Tibial nerve (tissue), 4 donors: ENCODE measurements at regions not wholly inside any gene's neighbourhood (a gene's known extent, or its start where the extent isn't known, plus 50 kb on each side); places are given as distances from the start of the nearest gene placed in this dataset.

Source experiments
- DNase-seq, 2 donors: peaks; one replicate each; pipeline ENCODE4 v3.0.0-alpha.2; 2019; ENCODE audit warnings: low spot score in 2 of 2
- H3K27ac ChIP-seq, 4 donors: fragments of 200-600 bp; sonication (generic) in 3 of 4; one replicate each; pipeline ENCODE4 v1.5.1; 2017 to 2019; ENCODE audit warnings: mild to moderate bottlenecking in 1 of 4
- H3K27me3 ChIP-seq, 2 donors: fragments of 200-600 bp; sonication (generic) in 1 of 2; one replicate each; pipeline versions ENCODE4 v1.5.1 to v1.6.0; 2017 to 2019
- H3K36me3 ChIP-seq, 3 donors: fragments of 200-600 bp; sonication (generic); one replicate each; pipeline ENCODE4 v1.5.1; 2018 to 2019
- H3K4me1 ChIP-seq, 4 donors: fragments of 200-600 bp; sonication (generic) in 3 of 4; one replicate each; pipeline ENCODE4 v1.5.1; 2017 to 2019
- H3K4me3 ChIP-seq, 4 donors: fragments of 200-600 bp; sonication (generic) in 3 of 4; one replicate each; pipeline ENCODE4 v1.5.1; 2017 to 2019; ENCODE audit warnings: mild to moderate bottlenecking in 1 of 4, moderate library complexity in 1 of 4
- H3K9me3 ChIP-seq, 4 donors: fragments of 200-600 bp; sonication (generic) in 3 of 4; one replicate each; pipeline ENCODE4 v1.5.1; 2017 to 2019
- EP300 ChIP-seq, 2 donors: sonication (generic); formaldehyde crosslinking; IDR thresholded peaks; one replicate each; pipeline ENCODE4 v1.6.1; 2017; ENCODE audit warnings: antibody characterized with exemption in 2 of 2, mild to moderate bottlenecking in 1 of 2
- POLR2A ChIP-seq, 2 donors: fragments of 450-650 bp; IDR thresholded peaks; one replicate each; pipeline ENCODE4 v1.6.1; 2017; ENCODE audit warnings: antibody characterized with exemption in 2 of 2, mild to moderate bottlenecking in 2 of 2, moderate library complexity in 2 of 2
- WGBS, 2 donors: methylation state at CpG; one replicate each; pipeline ENCODE4 v1.1.5; 2018; 5-methylcytosine and 5-hydroxymethylcytosine counted together
- TF ChIP-seq, protein P1 (sequence below), 5 experiments: fragments of 200-600 bp in 3 of 5; fragments of 450-650 bp in 2 of 5; sonication (generic) in 3 of 5; IDR thresholded peaks; one replicate each; pipeline ENCODE4 v1.5.1; 2016 to 2019; ENCODE audit warnings: antibody characterized with exemption in 5 of 5, mild to moderate bottlenecking in 3 of 5, moderate library complexity in 2 of 5

DNA sequence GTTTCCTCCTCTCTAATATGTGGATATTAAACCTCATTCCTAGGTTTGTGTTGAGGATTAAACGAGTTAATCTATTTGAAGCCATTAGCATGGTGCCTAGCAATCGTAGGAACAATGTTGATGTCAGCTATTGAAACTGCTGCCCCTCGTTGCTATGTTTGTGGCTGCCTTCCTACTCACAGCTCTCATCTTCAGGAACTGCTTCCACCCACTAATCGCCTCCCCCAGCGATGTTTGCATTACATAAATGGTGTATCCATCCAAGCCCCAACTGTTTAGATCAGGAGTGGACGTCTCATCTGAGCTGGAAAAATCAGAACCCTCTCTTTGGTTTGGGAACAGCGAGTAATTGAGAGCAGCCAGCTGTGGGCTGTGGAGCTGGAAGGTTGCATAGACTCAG lies 416.6 kb downstream of the ARHGEF28 start:
- no peak overlapping the region for H3K27ac ChIP-seq
- no peaks in the 10 kb centered on the region for H3K9me3 ChIP-seq
- no peaks in the 10 kb centered on the region for H3K27me3 ChIP-seq
- H3K36me3 ChIP-seq = no peaks in the 10 kb centered on the region
- DNase-seq = no peak
- WGBS, 2 donors = 85 to 90% methylated on average over 7 of the region's 7 CpGs
- TF ChIP-seq EP300 (IDR thresholded peaks at IDR 0.05) (no peak), POLR2A (IDR thresholded peaks at IDR 0.05) (no peak)
- TF ChIP-seq, protein P1, sequence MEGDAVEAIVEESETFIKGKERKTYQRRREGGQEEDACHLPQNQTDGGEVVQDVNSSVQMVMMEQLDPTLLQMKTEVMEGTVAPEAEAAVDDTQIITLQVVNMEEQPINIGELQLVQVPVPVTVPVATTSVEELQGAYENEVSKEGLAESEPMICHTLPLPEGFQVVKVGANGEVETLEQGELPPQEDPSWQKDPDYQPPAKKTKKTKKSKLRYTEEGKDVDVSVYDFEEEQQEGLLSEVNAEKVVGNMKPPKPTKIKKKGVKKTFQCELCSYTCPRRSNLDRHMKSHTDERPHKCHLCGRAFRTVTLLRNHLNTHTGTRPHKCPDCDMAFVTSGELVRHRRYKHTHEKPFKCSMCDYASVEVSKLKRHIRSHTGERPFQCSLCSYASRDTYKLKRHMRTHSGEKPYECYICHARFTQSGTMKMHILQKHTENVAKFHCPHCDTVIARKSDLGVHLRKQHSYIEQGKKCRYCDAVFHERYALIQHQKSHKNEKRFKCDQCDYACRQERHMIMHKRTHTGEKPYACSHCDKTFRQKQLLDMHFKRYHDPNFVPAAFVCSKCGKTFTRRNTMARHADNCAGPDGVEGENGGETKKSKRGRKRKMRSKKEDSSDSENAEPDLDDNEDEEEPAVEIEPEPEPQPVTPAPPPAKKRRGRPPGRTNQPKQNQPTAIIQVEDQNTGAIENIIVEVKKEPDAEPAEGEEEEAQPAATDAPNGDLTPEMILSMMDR (IDR thresholded peaks at IDR 0.05) = no peak
- H3K4me1 ChIP-seq = no peaks in the 10 kb centered on the region
- no peak overlapping the region for H3K4me3 ChIP-seq

DNA sequence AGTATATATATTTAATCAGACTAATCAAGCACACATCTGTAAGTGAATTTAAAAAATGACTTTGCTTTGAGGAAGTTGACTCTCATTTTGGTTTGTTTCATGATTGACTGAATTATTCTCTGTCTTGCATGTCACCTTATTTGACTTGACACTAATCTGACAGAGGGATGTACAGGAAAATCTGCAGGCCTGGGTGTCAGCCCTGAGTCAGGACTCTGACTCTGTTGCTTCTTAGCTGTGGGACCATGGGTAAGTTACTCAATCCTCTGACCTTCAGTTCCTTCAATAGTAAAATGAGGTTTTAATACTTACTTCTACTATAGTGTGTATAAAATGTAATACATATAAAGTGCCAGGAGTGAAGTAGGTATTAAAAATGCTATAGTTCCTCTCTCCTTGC lies 415.9 kb downstream of the ARHGEF28 start:
- TF ChIP-seq EP300 (IDR thresholded peaks at IDR 0.05) = no peak
- TF ChIP-seq, protein P1 (IDR thresholded peaks at IDR 0.05) = no peak
- H3K4me1 ChIP-seq = no peaks in the 10 kb centered on the region
- H3K27me3 ChIP-seq = no peaks in the 10 kb centered on the region
- H3K9me3 ChIP-seq = no peaks in the 10 kb centered on the region
- H3K4me3 ChIP-seq = no peak overlapping the region
- H3K36me3 ChIP-seq = no peaks in the 10 kb centered on the region
- H3K27ac ChIP-seq = no peak overlapping the region
- DNase-seq = no peak

DNA sequence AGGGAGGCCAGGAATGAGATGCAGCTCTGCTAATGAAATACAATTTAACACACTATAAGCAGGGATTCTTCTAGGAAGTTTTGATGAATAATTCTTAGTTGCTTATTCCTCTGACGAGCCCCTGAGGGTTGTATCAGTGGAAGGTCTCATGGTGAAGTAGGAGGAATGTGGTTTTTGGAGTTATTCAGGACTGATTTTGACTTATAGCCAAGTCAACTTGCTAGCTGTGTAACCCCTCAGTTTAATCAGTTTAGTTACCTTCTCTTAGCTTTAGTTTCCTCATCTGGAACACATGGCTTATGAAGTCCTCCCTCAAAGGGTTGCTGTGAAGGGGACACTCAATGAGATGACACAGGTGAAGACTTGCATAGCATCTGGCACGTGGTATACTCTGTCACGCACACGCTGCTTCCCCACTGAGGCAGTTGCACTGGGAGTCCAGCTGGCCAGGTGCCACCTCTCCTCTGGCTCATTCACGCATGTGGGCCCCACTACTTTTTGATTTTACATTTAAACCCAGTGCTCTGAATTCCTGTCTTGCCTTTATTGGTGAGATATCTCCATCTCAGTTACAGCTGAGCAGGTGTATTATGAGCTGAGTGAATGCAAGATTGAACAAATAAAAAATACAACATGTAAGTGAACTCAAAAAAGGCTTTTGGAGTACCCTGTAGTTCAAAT lies 415.0 kb downstream of the ARHGEF28 start:
- TF ChIP-seq EP300 (IDR thresholded peaks at IDR 0.05) (no peak), POLR2A (IDR thresholded peaks at IDR 0.05) (no peak)
- TF ChIP-seq, protein P1 (IDR thresholded peaks at IDR 0.05) = no peak
- H3K36me3 ChIP-seq = no peaks in the 10 kb centered on the region
- no peak overlapping the region for H3K4me3 ChIP-seq
- DNase-seq = no peak
- WGBS, 2 donors = 62 to 84% methylated on average over 5 of the region's 5 CpGs
- H3K27me3 ChIP-seq = no peaks in the 10 kb centered on the region
- no peaks in the 10 kb centered on the region for H3K4me1 ChIP-seq
- no peaks in the 10 kb centered on the region for H3K9me3 ChIP-seq
- H3K27ac ChIP-seq = no peak overlapping the region

- H3K4me3 ChIP-seq = no peak overlapping the region
- H3K4me1 ChIP-seq = peaks cover 0 to 4% (median 0%) of the 10 kb centered on the region in 4 donors
- TF ChIP-seq, protein P1 (IDR thresholded peaks at IDR 0.05) = no peak
- no peak for TF ChIP-seq EP300 (IDR thresholded peaks at IDR 0.05)
- no peak for TF ChIP-seq POLR2A (IDR thresholded peaks at IDR 0.05)
- no peak for DNase-seq
- H3K27me3 ChIP-seq = no peaks in the 10 kb centered on the region
- no peaks in the 10 kb centered on the region for H3K9me3 ChIP-seq
- H3K27ac ChIP-seq = no peak overlapping the region
- WGBS, 2 donors = 66 to 78% methylated on average over 2 of the region's 2 CpGs
- H3K36me3 ChIP-seq = no peaks in the 10 kb centered on the region
Measured at GRCh38 chr5:74040065-74040551, 414.1 kb downstream of the ARHGEF28 start.

DNA sequence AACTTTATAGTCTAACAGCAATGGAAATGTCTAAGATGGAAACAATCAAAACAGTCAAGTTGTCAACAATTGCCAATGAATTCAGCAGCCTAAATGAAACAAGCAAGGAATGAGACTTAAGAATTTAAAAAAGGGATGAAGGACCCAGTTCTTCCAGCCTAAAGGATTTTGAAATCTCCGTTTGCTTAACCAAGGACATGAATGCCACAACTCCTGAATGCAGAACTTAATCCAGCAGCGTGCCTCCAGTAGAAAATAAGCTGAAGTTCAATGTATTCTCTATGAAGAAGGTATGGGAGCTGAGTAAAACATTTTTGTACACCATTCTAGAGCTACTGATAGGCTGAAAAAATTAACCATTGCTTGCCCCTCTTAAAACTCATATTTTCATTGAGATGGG lies 411.3 kb downstream of the ARHGEF28 start:
- H3K27me3 ChIP-seq = no peaks in the 10 kb centered on the region
- no peak for DNase-seq
- H3K9me3 ChIP-seq = no peaks in the 10 kb centered on the region
- H3K27ac ChIP-seq = no peak overlapping the region
- peaks cover 0 to 4% (median 0%) of the 10 kb centered on the region in 4 donors for H3K4me1 ChIP-seq
- H3K36me3 ChIP-seq = no peaks in the 10 kb centered on the region
- no peak overlapping the region for H3K4me3 ChIP-seq
- TF ChIP-seq EP300 (IDR thresholded peaks at IDR 0.05) (no peak), POLR2A (IDR thresholded peaks at IDR 0.05) (no peak)
- TF ChIP-seq, protein P1 (IDR thresholded peaks at IDR 0.05) = no peak
- 88 to 92% methylated on average over 2 of the region's 2 CpGs for WGBS, 2 donors
